ENCODE measurements at regions not wholly inside any gene's neighbourhood (a gene's known extent, or its start where the extent isn't known, plus 50 kb on each side); places are given as distances from the start of the nearest gene placed in this dataset.

GRCh38 chr13:99027661-99028425 is 50.0 kb upstream of the DOCK9 start:
- DNase-seq: no peak

DNA sequence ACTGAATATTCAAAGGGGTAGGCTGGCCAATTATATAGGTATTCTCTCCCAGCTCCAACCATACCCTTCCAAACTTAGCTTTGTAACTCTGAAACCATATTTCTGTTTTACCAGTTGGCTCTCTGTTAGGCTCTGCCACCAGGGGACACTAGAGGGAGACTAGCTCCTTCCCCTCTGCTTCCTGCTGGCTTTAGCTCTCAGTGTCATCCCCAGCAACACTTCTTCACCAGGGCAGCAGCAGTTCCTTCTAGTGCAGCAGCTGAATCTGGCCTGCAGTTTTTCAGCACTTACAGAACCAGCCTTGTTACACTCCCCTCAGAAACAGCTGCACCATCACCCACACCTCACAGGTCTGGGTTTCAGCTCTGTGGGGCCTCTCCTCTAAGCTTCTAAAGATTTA is 51.0 kb upstream of the DOCK9 start:
- DNase-seq: no peak

DNA sequence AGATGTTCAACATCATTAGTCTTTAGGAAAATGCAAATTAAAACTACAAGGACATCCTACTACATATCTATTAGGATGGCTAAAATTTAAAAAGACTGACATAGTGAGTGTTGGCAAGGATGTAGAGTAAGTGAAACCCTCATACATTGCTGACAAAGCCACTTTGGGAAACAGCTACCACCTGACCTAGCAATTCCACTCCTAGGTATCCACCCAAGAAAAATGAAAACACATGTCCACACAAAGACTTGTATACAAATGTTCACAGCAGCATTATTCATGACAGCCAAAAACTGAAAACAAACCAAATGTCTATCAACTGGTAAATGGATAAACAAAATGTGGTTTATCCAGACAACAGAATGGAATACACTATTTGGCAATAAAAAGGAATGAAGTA is 51.7 kb upstream of the DOCK9 start:
- no peak for DNase-seq

- DNase-seq: no peak
These were observed 52.5 kb upstream of the DOCK9 start for GRCh38 chr13:99030326-99030725.

GRCh38 chr13:99031832-99032231 is 54.0 kb upstream of the DOCK9 start:
- DNase-seq: no peak

DNA sequence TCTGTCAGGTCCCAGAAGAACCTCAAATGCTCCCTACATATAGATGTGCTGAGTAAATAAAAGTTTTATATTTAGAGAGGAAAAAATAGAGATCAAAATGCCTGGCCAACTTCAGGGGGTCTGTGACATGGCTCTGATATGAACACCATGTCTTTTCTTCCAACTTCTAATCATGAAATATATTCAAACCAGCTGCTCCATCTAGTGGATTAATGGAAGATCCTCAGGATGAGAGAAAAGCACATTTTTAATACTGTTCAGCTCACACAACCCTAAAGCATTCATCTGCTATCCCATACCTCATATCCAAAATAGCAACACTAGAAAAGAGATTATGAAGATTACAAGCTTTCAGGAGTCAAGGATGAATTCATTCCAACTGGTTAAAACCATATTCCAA is 56.0 kb upstream of the DOCK9 start:
- peak; percentile 44 for DNase-seq

DNA sequence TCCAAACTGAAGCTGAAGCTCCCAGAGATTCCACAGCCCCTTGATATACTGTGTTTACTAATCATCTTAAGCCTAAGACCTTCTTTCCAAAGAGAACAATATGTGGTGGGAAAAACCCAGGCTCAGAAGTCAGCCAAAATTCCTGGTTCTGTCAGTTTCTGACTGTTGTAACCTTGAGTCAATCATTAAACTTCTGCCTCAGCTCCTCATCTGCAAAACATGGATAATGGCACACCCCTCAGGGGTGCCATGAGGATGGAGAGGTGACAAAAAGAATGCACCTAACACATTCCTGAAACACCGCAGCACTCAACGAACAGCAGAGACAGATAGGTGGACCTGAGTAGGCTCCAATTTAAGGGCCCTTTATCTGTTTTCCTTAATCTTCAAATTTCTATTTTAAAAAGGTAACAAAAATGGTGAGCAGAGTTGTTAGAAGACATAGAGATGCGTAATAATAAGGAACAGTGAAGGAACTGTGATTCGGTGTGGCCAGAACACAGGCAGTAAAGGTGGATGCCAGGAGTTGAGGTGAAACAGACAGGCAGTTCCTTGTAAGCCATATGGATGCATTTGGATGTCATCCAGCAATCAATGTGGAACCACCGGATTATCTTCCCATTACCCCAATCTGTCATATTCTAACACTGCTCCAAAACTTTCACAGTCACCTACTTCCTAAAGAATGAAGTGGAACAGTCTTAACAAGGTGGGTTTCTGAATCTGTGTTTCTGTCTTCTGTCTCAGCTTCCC is 56.6 kb upstream of the DOCK9 start:
- DNase-seq: no peak

- no peak for DNase-seq
These were observed 57.9 kb upstream of the DOCK9 start for GRCh38 chr13:99035715-99036114.

GRCh38 chr13:99037756-99038155 is 59.9 kb upstream of the DOCK9 start:
- no peak for DNase-seq

DNA sequence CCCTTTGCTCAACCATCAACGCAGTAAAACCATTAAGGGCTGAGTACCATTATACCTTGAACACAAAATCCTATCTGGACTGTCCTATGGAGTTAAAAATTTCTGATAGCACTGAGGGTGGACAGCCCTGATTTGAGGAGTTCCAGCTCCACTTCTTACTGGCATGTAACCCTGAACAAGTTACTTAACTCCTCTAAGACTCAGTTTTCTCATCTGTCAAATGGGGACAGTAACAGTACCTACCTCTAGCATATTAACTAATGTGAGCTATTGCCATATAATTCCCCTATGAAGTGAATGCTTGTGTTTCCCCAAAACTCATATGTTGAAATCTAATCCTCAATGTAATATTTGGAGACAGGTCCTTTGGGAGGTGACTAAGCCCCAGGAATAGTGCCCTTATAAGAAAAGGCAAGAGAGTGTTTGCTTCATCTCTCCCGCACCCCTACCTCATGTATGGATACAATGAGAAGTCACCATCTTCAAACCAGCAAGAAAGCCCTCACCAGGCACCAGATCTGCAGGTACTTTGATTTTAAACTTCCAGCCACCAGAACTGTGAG is 61.9 kb upstream of the DOCK9 start:
- no peak for DNase-seq

GRCh38 chr13:99040536-99041131 is 62.8 kb upstream of the DOCK9 start:
- DNase-seq: no peak

DNA sequence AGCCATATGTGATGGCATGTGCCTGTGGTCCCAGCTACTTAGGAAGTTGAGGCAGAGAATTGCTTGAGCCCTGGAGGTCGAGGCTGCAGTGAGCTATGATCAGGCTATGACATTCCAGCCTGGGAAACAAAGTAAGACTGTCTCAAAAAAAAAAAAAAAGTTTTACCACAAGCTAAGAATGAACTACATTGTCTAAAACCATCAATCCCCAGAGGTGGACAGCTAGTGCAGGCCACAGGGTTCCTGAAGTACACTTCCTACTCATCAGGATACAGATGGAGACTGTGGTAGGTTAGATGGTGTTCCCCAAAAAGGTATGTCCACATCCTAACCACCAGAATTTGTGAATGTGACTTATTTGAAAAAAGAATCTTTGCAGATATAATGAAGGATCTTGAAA is 63.5 kb upstream of the DOCK9 start:
- DNase-seq: no peak

DNA sequence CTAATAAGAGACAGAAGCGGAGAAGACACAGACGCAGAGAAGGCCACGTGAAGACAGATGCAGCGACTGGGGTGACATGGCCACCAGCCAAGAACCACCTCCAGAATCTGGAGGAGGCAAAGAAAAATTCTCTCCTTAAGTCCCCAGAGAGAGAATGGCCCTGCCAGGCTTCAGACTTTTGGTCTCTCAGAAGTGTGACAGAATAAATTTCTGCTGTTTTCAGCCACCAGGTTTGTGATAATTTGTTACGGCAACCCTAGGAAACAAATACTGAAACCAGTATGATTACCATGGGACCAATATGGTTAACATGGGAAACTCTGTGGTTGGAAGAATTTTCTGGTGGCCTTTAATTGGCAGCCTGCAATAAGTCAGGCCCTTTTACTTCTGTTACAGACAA is 63.9 kb upstream of the DOCK9 start:
- no peak for DNase-seq

DNA sequence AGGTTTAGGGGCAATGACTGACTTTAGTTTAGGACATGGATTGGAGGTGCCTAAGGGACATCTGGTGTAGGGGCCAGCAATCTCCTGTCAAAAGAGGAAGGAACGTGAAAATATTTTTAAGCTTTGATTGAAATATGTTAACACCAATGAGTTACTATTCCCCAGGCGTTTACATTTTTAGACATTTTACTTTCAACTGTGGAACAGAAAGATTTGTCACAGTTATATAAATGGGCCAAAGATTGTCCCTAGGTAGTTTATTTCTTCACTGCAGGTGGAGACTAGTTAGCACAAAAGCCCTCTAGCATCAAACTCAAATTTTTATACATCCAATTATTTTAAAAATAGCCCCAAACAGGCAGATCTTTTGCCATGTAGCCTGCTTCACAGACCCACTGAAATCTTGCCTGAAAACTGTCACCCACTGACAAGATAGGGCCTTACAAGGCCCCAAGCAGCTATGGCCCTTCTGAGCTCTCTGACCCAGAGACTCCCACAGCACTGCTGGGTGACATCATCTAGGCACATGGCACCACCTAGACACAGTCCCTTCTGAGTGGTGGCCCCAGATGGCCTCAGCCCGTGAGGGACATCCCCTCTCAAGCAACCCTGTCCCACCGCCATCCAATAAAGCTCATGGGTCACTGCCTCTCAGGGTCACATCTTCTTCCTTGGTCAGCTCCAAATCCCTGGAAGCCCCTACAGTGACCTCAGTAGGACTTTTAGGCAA is 64.8 kb upstream of the DOCK9 start:
- no peak for DNase-seq

DNA sequence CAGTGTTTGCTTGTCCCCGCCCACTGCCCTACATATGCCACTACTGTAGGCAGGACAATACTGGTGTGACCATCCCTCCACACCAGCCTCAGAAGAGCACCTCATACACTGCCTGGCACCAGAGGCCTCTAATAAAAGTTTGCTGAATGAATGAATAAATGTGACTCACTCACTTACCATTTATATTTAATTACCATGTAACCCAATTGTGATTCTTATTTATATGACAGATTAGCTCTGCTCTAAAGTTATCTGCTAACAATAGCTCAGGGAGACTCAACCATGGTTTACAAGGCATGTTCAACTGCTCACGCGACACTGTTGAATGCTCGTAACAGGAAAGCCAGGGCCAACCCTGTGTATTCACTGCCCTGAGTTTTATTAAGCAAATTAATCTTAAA is 66.0 kb upstream of the DOCK9 start:
- DNase-seq: no peak

GRCh38 chr13:99044764-99045163 is 66.9 kb upstream of the DOCK9 start:
- no peak for DNase-seq

DNA sequence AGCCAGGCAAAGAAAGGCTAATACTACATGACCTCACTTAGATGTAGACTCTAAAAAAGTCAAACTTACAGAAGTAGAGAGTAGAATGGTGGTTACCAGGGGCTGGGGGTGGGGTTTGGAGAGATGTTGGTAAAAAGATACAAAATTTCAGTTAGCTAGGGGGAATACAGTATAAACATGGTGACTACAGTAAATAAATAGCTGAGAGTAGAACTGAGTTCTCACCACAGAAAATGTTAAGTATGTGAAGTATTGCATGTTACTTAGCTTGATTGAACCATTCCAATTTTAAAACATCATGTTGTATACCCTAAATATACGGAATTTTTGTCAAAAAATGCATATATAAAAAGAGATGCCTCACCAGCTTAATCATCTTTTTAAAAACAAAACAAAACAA is 67.5 kb upstream of the DOCK9 start:
- peak; percentile 62 for DNase-seq

GRCh38 chr13:99046851-99047250 is 69.0 kb upstream of the DOCK9 start:
- no peak for DNase-seq

GRCh38 chr13:99050983-99051488 is 73.2 kb upstream of the DOCK9 start:
- DNase-seq: no peak

DNA sequence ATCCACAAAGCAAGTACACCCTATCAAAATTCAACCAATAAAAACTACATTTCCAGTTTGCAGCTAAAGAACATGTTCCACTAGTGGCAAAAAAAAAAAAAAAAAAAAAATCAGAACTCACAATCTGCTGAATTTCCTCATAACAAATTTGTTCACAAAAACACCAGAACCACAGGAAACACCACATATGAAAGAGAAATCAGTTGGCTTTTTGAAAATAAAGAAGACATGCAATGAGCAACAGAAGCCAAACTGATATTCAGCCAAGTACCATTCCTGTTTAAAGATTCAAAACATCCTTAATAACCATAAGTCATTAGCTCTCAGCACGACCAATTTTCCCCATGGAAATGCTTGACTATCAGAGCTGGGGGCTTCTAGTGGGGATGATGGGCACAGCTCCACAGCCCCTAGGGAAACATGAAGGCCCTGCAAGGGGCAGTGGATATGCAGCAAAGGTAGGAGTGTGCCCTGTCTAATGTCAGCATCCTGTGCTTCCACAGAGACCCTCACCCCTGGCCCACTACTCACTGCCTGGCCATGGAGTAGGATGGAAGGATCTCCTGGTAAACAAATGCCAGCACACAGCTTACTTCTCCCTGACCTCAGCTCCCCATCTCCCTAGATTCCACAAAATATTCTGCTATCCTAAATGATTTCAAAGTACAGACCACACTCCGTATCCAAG is 74.0 kb upstream of the DOCK9 start:
- no peak for DNase-seq

DNA sequence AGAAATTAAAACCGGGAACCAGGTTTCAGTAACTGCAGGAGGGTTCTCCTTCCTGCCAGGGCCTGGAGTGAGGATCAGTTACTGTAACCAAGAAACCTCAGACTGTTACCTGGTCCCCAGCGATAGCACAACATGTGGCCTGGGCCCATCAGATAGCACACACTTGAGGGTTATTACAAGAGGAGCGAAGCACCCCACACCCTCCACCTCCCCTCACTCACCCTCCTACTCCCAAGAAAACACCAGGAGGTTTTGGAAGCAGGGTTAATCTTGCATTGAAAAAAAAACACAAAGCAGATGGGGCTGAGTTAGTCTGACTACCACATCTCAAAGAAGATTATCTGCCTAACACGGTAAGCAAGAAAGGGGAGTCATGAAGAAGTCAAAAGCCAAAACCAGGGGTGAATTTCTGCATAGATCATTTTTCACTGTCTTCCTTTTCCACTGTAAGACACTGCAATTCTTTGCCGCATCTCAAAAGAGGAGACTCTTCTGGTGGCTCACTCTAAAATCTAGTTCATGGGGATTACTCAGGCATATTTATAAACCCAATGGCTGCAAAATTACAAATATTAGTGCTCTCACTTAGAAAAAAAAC is 75.9 kb upstream of the DOCK9 start:
- no peak for DNase-seq

- DNase-seq: no peak
These were observed 77.4 kb upstream of the DOCK9 start for GRCh38 chr13:99055281-99055680.

All from fibroblast of skin of right quadriceps (primary cell).